ENCODE measurements at regions not wholly inside any gene's neighbourhood (a gene's known extent, or its start where the extent isn't known, plus 50 kb on each side); places are given as distances from the start of the nearest gene placed in this dataset.

DNA sequence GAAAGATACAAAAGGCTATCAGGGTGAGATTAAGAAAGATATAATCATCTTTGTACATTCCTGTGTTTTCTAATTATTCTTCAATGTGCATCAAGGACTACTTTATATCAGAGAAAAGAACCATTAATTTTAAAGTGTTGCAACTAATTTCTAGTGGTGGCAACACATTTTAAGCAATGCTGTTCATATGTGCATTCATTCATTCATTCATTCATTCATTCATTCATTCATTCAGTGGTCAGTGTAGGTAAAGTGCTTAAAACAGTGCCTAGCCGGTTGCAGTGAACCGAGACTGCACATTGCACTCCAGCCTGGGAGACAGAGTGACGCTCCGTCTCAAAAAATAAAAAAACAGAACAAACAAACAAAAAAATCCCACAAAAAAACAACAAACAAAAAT, 155.7 kb upstream of the ZNF536 start:
- peaks cover 2% of the 10 kb centered on the region for H3K4me1 Mint-ChIP-seq (ENCODE audit: unreplicated experiment)
- peaks cover 2% of the 10 kb centered on the region for H3K27me3 Mint-ChIP-seq (ENCODE audit: unreplicated experiment)
- no peak overlapping the region for H3K4me3 Mint-ChIP-seq (ENCODE audit: unreplicated experiment)
- TF ChIP-seq, protein P1, sequence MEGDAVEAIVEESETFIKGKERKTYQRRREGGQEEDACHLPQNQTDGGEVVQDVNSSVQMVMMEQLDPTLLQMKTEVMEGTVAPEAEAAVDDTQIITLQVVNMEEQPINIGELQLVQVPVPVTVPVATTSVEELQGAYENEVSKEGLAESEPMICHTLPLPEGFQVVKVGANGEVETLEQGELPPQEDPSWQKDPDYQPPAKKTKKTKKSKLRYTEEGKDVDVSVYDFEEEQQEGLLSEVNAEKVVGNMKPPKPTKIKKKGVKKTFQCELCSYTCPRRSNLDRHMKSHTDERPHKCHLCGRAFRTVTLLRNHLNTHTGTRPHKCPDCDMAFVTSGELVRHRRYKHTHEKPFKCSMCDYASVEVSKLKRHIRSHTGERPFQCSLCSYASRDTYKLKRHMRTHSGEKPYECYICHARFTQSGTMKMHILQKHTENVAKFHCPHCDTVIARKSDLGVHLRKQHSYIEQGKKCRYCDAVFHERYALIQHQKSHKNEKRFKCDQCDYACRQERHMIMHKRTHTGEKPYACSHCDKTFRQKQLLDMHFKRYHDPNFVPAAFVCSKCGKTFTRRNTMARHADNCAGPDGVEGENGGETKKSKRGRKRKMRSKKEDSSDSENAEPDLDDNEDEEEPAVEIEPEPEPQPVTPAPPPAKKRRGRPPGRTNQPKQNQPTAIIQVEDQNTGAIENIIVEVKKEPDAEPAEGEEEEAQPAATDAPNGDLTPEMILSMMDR (IDR thresholded peaks at IDR 0.05; ENCODE audit: unreplicated experiment): no peak
- H3K9me3 Mint-ChIP-seq (ENCODE audit: unreplicated experiment): no peaks in the 10 kb centered on the region
- no peaks in the 10 kb centered on the region for H3K36me3 Mint-ChIP-seq (ENCODE audit: low read depth, unreplicated experiment)
- no peak overlapping the region for H3K27ac Mint-ChIP-seq (ENCODE audit: unreplicated experiment)
- no peak for DNase-seq (ENCODE audit: low spot score)

DNA sequence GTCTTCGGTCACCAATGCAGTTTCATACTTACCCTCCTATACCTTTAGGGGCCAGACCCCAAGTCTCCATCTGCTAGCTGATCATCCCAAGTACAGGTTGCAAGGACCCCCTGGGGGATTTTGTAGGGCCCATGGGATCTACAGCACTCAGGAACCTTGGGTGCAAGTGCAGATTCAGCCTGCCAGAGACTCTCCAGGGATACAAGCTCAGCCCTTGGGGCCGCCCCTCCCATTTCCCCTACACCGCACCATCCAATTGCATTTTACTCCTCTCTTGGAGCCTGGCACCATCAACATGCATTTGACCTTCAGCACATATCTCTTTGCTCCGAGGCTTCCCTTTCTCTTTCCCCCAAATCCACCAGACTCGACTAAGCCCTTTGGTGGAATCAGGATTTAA, 154.7 kb upstream of the ZNF536 start:
- no peak for DNase-seq (ENCODE audit: low spot score)
- Mint-ChIP-seq H3K27ac (ENCODE audit: unreplicated experiment) (no peak overlapping the region), H3K4me3 (ENCODE audit: unreplicated experiment) (no peak overlapping the region), H3K9me3 (ENCODE audit: unreplicated experiment) (no peaks in the 10 kb centered on the region), H3K4me1 (ENCODE audit: unreplicated experiment) (peaks cover 3% of the 10 kb centered on the region), H3K36me3 (ENCODE audit: low read depth, unreplicated experiment) (no peaks in the 10 kb centered on the region), H3K27me3 (ENCODE audit: unreplicated experiment) (peaks cover 5% of the 10 kb centered on the region)
- TF ChIP-seq, protein P1 (IDR thresholded peaks at IDR 0.05; ENCODE audit: unreplicated experiment): no peak

DNA sequence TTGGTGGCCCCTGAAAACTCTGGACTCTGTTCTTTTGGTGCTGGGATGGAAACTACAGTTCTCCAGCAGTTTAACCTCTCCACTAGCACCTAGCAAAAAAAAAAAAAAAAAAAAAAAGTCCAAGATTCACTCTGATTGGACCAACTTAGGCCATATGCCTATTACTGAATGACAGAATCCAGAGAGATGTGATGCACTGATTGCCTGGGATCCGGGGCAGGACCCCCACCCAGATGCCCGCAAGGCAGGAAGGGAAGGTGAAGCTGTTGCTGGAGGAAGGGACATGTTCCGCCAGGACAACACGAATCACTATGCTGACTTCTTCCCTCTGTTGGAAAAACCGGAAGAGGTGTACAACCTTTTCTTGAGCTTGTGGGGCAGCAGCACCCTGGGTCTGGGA, 152.5 kb upstream of the ZNF536 start:
- H3K9me3 Mint-ChIP-seq (ENCODE audit: unreplicated experiment): no peaks in the 10 kb centered on the region
- TF ChIP-seq, protein P1 (IDR thresholded peaks at IDR 0.05; ENCODE audit: unreplicated experiment): no peak

DNA sequence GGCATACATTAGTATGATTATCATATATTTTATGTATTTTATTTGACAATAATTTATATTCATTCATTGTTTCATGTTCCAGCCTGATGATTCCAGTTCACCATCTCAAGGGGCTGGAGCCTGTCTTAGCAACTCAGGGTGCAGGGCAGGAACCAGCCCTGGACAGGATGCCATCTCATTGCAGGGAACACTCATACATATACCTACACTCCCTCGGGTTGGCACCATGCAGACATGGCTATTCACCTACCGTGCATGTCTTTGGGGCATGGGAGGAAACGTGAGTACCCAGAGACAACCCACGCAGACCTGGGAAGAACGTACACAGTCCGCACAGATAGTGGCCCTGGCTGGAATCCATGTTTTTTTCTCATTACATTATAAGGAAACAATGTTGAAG, 151.0 kb upstream of the ZNF536 start:
- no peak overlapping the region for H3K4me3 Mint-ChIP-seq (ENCODE audit: unreplicated experiment)
- no peaks in the 10 kb centered on the region for H3K9me3 Mint-ChIP-seq (ENCODE audit: unreplicated experiment)
- peaks cover 16% of the 10 kb centered on the region for H3K27me3 Mint-ChIP-seq (ENCODE audit: unreplicated experiment)
- H3K36me3 Mint-ChIP-seq (ENCODE audit: low read depth, unreplicated experiment): no peaks in the 10 kb centered on the region
- H3K27ac Mint-ChIP-seq (ENCODE audit: unreplicated experiment): no peak overlapping the region
- TF ChIP-seq, protein P1 (IDR thresholded peaks at IDR 0.05; ENCODE audit: unreplicated experiment): no peak
- DNase-seq (ENCODE audit: low spot score): no peak
- H3K4me1 Mint-ChIP-seq (ENCODE audit: unreplicated experiment): peaks cover 20% of the 10 kb centered on the region

More for the DNA sequence above, 152.5 kb upstream of the ZNF536 start:
- no peaks in the 10 kb centered on the region for H3K36me3 Mint-ChIP-seq (ENCODE audit: low read depth, unreplicated experiment)
- H3K27me3 Mint-ChIP-seq (ENCODE audit: unreplicated experiment): peaks cover 11% of the 10 kb centered on the region
- DNase-seq (ENCODE audit: low spot score): no peak
- H3K4me3 Mint-ChIP-seq (ENCODE audit: unreplicated experiment): no peak overlapping the region
- H3K4me1 Mint-ChIP-seq (ENCODE audit: unreplicated experiment): peaks cover 15% of the 10 kb centered on the region
- no peak overlapping the region for H3K27ac Mint-ChIP-seq (ENCODE audit: unreplicated experiment)

DNA sequence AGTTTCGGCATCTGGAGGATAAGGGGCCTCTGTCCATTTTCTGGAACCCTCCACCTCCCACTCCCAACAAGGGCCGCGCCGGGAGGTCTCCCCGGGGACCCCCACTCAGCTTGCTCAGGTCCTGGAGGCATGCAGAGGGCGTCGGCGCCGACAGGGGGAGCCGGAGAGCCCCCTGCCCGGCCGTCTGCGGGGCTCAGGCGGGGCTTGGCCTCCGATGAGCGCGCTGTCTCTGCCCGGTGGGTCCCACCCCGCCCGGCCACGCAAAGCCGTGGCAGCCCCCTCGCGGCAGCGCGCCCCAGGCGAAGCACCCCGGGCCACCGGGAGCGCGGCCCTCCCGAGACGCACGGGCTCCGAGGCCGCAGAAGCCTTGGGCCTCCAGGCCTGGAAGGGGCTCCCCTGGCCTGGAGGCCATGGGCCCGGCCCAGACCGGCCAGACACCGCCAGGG, 149.7 kb upstream of the ZNF536 start:
- Mint-ChIP-seq H3K36me3 (ENCODE audit: low read depth, unreplicated experiment) (peaks cover 5% of the 10 kb centered on the region), H3K27ac (ENCODE audit: unreplicated experiment) (no peak overlapping the region), H3K27me3 (ENCODE audit: unreplicated experiment) (peaks cover 24% of the 10 kb centered on the region), H3K9me3 (ENCODE audit: unreplicated experiment) (no peaks in the 10 kb centered on the region), H3K4me1 (ENCODE audit: unreplicated experiment) (peaks cover 27% of the 10 kb centered on the region), H3K4me3 (ENCODE audit: unreplicated experiment) (no peak overlapping the region)
- peak; percentile 76 for DNase-seq (ENCODE audit: low spot score)
- TF ChIP-seq, protein P1 (IDR thresholded peaks at IDR 0.05; ENCODE audit: unreplicated experiment): peak; percentile 91
